Left ventricle myocardium superior (tissue), 1 donor: ENCODE measurements at regions not wholly inside any gene's neighbourhood (a gene's known extent, or its start where the extent isn't known, plus 50 kb on each side); places are given as distances from the start of the nearest gene placed in this dataset.
A peak's percentile ranks its signal among the peaks of the same experiment; 100 is the strongest.
"Not testable (repeated sequence)": the region's sequence is repeated elsewhere in the genome, so short reads cannot be mapped to it uniquely, and the experiment has no call there.

Experiments used
- ATAC-seq: fragments of 200-7000 bp; cut with Tn5 transposase; one replicate; pipeline ENCODE4 v1.9.1; 2020; ENCODE audit warnings: mild to moderate bottlenecking, moderate library complexity
- DNase-seq: peaks from one replicate; pipeline ENCODE4 v3.0.0-alpha.2; 2020
- intact Hi-C: fragments of 100-400 bp; cut with micrococcal nuclease; formaldehyde crosslinking; loops from one replicate; pipeline ENCODE4 v1.11.0; 2022
- donor health status: DM: no; HTN: yes; CAD: no; lungs with severe emphysema.

DNA sequence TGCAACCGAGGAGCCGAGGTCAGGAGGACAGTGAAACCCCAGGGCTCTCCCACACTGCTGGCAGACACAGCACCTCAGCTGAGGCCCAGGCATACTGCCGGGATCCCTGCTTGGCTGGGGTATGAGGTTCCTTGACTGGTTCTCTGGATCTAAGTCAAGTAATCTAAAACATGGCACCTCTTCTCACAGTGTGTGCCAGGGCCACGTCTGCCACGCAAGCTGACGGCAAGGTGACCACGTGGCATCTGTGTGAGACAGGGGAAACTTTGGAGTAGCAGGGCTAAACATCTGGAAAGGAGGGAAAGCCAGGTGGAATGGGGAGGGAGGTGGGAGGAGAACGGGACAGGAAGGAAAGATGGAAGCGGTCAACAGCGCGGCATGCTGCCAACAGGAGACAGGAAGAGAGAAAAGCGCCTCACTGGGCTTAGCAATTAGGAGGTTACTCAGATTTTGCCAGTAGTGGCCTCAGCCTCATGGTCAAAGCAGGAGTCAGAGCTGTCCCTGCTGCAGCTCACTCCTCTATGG is 103.7 kb downstream of the CXCL12 start:
- ATAC-seq (peak; percentile 83), DNase-seq (peak; percentile 73)
- intact Hi-C loops = no loop called here

DNA sequence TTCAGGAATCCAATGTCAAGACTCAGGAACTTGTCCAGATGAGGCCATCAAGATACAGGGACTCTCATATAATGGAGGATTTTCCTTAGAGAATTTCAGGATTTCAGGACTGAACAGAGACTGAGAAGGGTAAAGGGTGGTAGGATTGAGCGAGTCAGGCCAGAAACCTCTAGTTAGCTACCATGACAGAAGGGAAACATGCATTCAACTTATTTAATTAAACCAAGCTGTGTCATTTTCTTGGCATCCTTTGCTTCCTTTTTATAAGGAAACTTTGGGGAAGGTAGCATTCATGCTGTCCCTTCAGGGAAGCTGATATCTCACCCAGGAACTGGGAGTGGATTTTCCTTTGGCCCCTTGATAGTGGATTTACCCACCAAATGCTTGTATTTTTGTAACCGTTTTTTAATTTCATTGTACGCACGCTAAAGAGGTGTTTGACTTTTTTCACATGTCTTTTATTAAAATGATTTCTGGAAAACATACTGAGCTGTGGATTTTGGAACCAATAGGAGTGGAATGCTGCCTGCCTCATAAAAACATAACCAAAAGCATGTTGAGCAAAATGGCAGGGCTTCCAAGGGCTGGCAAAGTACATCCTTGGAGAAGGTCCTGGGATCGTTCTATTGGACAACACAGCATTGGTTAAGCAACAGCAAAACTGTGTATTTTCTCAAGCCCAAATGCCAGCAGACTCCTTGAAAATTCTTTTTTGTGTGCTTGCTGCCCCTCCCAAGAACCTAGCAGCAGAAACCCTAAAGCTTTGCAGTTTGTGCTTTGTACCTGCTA is 104.5 kb downstream of the CXCL12 start:
- DNase-seq = no peak
- intact Hi-C loops = no loop called here
- peak; percentile 66 for ATAC-seq

DNA sequence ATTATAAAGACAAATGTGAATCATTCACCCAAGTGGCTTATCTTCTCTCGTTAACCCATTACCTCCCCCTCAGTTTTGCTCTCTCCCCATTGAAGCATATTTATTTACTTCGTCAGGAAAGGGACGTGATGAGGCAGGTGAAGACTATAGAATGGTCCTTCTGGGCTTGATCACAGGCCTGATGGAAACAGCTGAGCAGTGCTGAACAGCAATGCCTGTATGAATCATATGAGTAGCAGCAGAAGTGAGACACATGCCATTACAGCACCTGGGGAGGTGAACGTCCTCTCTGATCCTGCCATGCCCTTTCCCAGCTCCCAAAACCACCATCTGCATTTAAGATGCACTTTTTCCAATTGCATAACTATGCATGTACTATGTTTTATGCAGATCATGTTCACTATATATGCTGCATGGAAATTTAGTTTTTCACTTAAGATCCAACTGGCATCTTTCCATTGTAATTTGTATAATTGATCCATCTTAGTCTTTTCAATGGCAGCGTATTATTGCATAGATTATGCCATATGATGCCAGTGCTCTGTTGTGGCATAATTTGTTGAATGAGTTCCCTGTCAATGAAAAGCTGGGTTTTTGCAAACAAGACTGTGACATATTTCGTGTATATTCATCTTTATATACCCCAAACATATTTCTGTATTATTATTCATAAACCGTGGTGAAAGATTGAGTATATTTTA is 105.3 kb downstream of the CXCL12 start:
- ATAC-seq (no peak), DNase-seq (no peak)
- intact Hi-C loops = no loop called here

DNA sequence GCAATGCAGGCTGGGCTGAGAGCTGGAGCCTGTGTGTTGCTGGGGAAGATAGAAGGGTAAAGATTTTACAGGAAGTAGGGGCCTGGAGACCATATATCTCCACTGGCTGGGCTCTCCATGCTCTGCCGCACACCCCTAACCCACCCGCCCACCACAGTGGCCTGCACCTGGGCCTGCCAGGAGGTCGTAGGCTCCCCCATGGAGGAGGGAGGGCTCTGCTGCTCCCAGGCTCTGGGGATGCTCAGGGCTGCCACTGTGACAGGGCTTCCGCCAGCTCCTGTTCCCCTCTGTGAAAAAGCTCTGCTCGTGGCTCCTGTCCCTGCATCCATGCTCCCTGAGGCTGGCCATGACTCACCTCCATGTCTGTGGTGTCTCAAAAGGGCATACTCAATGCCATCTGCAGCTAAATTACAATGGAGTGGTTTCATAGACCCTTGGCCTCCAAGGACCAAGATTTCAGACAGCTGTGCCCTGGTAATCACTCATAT is 106.0 kb downstream of the CXCL12 start:
- intact Hi-C loops = no loop called here
- ATAC-seq (no peak), DNase-seq (no peak)

DNA sequence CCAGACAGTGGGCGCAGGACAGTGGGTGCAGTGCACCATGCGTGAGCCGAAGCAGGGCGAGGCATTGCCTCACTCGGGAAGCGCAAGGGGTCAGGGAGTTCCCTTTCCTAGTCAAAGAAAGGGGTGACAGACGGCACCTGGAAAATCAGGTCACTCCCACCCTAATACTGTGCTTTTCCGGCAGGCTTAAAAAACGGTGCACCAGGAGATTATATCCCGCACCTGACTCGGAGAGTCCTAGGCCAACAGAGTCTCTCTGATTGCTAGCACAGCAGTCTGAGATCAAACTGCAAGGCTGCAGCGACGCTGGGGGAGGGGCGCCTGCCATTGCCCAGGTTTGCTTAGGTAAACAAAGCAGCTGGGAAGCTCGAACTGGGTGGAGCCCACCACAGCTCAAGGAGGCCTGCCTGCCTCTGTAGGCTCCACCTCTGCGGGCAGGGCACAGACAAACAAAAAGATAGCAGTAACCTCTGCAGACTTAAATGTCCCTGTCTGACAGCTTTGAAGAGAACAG is 116.4 kb downstream of the CXCL12 start:
- intact Hi-C loops, ATAC-seq, DNase-seq: not testable (repeated sequence)

DNA sequence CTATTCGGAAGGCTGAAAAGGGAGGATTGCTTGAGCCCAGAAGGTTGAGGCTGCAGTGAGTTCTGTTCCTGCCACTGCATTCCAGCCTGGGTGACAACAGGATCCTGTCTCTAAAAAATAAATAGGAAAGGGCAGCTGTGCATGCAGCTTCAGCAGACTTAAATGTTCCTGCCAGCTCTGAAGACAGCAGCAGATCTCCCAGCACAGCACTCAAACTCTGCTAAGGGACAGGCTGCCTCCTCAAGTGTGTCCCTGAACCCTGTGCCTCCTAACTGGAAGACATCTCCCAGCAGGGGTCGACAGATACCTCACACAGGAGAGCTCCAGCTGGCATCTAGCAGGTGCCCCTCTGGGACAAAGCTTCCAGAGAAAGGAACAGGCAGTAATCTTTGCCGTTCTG is 117.9 kb downstream of the CXCL12 start:
- DNase-seq (no peak), ATAC-seq (no peak)
- intact Hi-C loops = no loop called here

DNA sequence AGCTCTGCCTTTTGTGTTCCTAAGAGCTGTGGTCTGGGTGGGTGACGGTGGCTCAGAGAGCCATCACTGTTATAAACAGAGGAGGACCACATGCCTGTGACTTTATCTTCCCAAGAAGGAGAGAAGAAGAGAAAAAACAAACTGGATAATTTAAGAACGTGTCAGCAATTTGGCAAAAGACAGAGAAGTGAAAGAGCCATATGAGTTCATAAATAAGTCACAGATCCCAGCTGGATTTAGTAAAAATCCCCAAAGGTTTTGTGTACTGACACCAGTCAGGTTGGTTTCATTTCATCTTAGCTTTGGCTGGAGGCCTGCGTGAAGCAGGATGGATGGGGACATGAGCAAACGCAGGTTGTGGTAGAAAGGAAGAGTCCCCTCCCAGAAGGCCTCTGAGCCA is 120.7 kb downstream of the CXCL12 start:
- intact Hi-C loops = no loop called here
- no peak for DNase-seq
- ATAC-seq = peak; percentile 19

DNA sequence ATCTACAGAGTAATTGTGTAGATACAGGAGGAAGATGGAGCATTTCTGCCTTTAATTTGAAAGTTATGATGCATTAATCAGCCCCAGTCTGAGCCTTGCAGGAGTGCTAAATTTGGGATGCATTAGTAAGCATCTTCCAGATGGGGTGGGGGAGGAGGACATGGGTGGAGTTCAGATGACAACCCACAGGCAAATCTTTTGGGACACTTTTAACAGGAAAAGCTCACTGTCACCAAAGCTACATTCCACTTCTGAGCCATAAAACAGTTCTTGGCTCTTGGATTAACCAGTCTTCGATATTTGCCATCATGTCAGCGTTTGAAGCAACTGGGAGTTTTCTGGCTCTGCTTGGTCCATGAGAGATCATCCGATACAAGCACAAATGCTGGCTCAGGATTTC is 121.1 kb downstream of the CXCL12 start:
- ATAC-seq (peak; percentile 14), DNase-seq (no peak)
- intact Hi-C loops = no loop called here

DNA sequence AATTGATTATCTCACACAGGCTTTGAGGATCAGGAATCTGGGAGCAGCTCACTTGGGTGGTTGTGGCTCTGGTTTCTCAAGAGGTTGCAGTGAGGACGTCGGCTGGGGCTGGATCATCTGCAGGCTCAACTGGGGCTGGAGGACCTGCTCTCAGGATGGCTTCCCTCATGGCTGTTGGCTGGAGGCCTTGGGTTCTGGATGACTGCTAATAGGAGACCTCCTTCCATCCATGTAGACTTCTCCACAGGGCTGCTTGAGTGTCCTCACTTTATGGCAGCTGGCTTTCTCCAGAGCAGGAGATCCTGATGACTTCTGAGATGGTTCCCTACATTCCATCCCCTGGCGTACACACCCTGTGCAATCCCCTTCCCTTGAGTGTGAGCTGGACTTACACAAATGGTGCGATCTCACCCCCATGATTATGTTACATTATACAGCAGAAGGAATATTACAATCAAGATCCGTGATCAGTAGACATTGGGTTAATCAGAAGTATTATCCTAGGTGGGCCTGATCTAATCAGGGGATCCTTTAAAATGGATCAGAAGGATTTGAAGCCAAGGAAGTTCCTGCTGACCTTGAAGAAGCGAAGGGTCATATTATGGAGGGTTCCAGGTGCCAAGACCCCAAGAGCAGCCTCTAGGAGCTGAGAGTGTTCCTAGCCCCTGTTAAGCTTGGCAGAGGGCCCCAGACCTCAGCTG is 122.2 kb downstream of the CXCL12 start:
- DNase-seq (no peak), ATAC-seq (no peak)
- intact Hi-C loops = no loop called here

DNA sequence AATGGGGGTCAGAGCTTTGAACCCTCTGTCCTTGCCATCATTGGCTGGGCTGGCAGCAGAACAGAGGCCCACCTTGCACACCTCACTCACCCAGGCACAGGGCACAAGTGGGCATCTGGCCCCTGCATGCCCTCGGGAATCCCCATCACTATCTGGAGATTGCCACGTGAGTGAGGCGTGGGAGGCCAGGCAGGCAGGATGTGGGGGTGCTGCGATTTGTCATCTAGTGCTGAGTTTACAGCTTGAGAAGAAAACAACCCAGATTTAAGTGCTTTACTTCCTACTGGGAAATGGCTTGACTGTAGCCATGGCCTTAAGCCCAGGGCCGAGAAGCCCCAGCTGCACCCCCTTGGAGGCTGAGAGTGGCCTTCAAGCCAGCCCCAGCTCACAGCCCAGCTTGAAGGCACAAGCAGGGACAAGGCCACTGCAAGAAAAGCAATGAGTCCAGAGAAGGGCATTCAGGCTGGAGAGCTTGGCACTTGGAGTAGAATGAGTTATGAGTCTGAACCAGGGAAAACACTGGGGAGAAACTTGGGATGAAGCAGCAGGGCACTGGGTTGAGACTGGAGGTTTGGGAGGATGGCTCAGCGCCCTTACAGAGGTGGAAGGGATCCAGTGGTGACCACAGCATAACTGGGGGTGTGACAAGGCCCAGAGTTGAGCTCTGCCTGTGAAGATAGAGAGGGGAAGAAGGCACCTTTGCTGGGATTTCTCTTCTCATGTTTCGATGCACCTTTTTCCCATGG is 123.0 kb downstream of the CXCL12 start:
- ATAC-seq = peak; percentile 50
- DNase-seq = peak; percentile 41

DNA sequence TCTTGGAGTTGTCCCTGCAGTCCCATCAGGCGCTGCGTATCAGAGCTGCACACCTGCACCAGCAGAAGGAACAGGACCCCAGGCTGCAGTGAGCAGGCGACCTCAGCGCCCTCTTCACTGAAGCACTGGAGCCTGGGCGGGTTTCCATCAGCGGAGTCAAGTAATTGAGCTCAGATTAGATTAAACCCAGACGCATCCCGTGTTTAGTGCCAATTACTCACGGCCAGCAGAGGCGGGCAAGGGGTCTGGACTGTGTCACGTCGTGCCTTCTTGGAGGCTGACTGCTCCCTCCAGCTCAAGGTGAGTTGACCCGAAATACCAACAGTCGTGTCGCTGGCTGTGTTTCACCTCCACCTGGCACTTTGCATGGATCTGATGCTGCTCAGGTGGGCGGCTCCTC is 123.6 kb downstream of the CXCL12 start:
- intact Hi-C loops = no loop called here
- peak; percentile 89 for ATAC-seq
- DNase-seq = peak; percentile 78

More for the DNA sequence above, 123.0 kb downstream of the CXCL12 start:
- intact Hi-C loops = no loop called here

DNA sequence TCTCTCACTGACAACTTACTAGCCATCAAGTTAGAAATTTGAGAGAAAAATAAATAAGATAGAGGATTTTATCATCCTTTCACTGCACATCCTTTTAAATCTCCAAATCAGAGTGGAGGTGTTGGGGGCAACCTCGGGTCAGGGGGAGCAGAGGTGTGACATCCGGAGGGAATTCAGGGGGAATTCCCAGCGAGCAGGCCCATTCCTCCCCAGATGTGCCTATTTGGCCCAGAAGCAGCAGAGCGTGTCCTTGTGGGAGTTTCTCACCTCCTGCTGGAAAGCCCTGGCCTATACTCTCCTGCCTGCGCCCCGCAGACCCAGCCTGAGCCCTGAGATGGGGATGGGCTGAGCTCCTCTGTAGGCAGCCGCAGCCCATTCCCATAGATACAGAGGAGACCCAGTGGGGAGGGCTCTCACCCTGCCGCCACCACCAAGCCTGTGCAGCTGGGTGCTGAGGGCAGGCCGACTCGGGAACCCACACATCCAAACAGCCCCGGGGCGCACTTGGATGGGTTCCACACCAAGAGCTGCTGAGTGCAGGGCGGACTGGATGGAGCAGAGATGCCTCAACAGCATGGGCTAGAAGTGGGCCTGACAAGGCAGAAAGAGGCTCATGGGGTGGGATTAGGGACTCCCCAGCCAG is 124.5 kb downstream of the CXCL12 start:
- intact Hi-C loops = no loop called here
- no peak for DNase-seq

DNA sequence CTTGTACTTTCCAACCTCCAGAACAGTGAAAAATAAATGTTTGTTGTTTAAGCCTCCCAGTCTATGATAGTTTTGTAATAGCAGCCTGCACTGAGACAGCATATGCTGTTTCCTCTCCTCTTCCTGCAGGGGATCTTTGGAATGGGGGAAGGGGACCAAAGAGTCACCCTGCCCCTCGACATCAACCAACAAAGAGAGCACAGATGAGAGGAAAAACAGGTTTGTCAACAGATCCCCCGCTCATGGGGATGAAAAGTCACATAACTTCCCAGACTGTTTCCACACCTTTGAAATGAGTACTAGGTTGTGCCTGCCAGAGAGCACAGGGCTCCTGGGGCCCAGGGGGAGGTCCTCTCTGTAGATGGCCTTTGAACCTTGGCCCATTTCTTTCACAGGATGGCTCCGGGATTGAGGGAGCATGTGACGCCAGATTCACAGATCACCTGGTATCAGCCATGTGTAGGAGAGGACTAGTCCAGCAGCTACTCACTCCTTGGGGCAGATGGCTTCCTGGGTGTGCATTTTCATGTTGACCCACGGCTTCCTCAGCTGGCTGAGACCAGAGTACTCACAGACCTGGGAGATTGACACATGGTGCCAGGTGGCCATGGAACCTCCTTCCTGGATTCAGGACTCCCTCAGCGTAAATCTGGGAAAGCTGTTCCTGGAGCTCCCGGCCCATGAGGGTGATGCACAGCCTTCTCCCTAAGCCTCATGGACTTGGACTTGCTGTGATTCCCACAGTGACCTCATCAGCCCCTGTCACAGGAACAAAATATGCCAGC is 125.6 kb downstream of the CXCL12 start:
- no peak for ATAC-seq
- intact Hi-C loops = no loop called here
- no peak for DNase-seq

More for the DNA sequence above, 124.5 kb downstream of the CXCL12 start:
- no peak for ATAC-seq

DNA sequence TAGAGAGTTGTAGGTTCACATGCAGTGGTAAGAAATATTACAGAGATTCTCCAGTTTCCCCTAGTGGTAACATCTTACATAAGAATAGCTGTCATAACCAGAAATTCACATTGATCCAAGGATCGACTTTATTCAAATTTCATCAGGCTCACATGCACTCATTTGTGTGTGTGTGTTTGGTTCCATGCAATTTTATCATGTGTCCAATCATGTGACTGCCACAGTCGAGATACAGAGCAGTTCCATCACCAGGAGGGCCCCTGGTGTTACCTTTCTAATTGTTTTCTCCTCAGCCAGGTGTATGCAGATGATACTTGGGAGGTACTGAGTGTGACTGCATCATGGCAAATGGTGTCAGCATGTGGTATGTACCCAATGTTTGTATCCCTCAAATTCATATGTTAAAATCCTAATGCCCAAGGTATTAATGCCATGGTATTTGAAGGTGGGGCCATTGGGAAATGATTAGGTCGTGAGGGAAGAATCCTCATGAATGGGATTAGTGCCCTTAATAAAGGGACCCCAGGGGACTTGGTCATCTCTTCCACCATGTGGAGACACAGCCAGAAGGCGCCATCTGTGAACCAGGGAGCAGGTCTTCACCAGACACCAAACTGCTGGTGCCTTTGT is 126.3 kb downstream of the CXCL12 start:
- ATAC-seq (no peak), DNase-seq (no peak)
- intact Hi-C loops = no loop called here

DNA sequence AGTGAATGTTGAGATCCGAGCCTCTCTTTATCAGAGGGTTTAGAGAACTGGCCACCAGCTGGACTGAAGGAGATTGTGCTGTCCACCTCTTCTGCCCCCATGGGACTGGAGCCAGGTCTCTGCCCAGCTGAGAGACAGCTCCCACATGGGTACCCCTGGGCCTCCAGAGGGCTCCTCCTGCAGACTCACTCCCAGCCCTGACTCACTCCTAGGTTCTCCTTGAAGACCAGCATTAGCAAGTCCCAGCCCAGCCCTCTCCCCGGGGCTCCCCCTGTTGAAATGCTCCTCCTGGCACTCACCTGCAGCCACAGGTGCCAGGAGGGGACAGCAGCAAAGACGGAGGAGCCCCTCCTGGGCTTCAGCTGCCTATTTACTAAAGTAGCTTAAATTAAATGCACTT is 126.9 kb downstream of the CXCL12 start:
- no peak for DNase-seq
- intact Hi-C loops = no loop called here
- no peak for ATAC-seq

DNA sequence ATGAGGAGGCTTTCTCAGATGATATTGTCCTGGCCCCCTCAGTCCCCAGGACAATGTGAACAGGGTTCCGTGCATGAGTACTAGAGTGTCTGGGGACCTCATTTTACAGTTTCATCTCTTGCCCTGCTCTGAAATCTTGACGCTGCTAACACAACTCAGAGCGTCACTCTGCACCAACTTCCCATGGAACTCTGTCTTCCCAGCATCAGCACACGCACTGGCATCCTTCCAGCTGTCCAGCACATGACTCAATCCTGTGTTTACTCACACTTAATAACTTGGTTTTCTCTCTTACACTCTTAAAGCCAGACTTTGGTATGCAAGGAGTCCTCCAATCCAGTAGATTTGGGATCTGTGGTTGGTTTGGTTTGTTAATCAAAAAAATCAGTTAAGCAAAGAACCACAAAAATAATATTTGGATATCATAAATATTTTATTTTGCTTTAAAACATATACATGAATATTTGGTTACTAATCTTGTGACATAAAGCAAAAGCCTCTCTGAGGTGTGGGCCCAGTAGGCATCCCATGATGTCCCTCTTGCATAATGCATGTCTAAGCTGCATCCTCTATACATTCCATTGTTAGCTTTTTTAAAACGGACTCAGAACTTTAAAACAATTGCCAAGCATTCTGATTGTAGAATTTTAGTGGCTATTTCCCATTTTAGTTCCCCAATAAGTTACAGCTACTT is 131.0 kb downstream of the CXCL12 start:
- intact Hi-C loops = no loop called here
- ATAC-seq (peak; percentile 93), DNase-seq (peak; percentile 82)

DNA sequence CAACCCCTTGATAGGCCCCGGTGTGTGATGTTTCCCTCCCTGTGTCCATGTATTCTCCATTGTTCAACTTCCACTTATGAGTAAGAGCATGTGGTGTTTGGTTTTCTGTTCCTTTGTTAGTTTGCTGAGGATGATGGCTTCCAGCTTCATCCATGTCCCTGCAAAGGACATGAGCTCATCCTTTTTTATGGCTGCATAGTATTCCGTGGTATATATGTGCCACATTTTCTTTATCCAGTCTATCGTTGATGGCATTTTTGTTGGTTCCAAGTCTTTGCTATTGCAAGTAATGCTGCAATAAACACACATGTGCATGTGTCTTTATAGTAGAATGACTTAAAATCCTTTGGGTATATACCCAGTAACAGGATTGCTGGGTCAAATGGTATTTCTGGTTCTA is 132.3 kb downstream of the CXCL12 start:
- DNase-seq, intact Hi-C loops, ATAC-seq: not testable (repeated sequence)
